ENCODE measurements at regions not wholly inside any gene's neighbourhood (a gene's known extent, or its start where the extent isn't known, plus 50 kb on each side); places are given as distances from the start of the nearest gene placed in this dataset.

DNA sequence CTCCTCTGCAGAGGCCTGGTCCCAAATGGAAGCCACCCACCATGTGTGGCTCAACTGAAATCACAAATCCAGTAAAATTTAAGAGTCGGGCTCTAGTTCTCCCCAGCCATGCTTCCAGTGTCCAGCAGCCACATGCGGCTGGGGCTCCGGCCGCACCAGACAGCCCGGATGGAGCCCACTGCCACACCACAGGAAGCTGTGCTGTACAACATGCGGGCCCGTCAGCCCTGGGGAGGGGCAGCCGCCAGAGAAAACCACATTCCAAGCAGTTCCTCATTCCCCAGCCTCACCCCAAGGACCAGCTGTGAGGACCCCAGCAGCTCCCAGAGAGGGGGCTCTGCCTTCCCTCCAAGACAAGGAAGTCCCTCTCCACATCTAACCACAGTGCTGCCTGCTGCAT is 135.0 kb downstream of the NCOR2 start:
- Histone ChIP-seq H3K4me3 (no peak overlapping the region), H3K27ac (peak overlapping the region; percentile 31 to 38), H3K4me1 (peaks cover 0 to 41% (median 20%) of the 10 kb centered on the region in 4 donors), H3K27me3 (no peaks in the 10 kb centered on the region), H3K9me3 (no peaks in the 10 kb centered on the region), H3K36me3 (peaks cover 4 to 70% (median 18%) of the 10 kb centered on the region in 3 donors)
- intact Hi-C loops (cut with DNase I; ENCODE audit: low total_unique reads): no loop called here
- TF ChIP-seq, protein P1, sequence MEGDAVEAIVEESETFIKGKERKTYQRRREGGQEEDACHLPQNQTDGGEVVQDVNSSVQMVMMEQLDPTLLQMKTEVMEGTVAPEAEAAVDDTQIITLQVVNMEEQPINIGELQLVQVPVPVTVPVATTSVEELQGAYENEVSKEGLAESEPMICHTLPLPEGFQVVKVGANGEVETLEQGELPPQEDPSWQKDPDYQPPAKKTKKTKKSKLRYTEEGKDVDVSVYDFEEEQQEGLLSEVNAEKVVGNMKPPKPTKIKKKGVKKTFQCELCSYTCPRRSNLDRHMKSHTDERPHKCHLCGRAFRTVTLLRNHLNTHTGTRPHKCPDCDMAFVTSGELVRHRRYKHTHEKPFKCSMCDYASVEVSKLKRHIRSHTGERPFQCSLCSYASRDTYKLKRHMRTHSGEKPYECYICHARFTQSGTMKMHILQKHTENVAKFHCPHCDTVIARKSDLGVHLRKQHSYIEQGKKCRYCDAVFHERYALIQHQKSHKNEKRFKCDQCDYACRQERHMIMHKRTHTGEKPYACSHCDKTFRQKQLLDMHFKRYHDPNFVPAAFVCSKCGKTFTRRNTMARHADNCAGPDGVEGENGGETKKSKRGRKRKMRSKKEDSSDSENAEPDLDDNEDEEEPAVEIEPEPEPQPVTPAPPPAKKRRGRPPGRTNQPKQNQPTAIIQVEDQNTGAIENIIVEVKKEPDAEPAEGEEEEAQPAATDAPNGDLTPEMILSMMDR (IDR thresholded peaks at IDR 0.05): no peak
- DNase-seq: no peak

DNA sequence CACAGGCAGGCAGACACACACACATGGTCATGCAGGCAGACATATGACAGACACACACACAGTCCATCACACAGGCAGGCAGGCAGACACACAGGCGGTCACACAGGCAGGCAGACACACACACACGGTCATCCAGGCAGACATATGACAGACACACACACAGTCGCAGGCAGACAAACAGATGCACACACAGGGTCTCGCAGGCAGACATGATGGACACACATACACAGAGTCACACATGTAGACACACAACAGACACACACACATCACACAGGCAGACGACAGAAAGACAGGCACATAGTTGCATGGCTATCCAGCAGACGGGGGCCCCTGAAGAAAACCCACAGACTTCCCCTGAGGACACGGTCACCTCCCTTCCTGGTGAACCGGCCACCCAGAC is 135.4 kb downstream of the NCOR2 start:
- H3K4me1 ChIP-seq: peaks cover 0 to 42% (median 20%) of the 10 kb centered on the region in 4 donors
- H3K9me3 ChIP-seq: no peaks in the 10 kb centered on the region
- no peak for DNase-seq
- H3K36me3 ChIP-seq: peaks cover 4 to 70% (median 18%) of the 10 kb centered on the region in 3 donors
- no peak overlapping the region for H3K4me3 ChIP-seq
- H3K27ac ChIP-seq: peak overlapping the region; percentile 31 to 38
- no peaks in the 10 kb centered on the region for H3K27me3 ChIP-seq
- intact Hi-C loops (cut with DNase I; ENCODE audit: low total_unique reads): no loop called here
- TF ChIP-seq, protein P1 (IDR thresholded peaks at IDR 0.05): no peak

DNA sequence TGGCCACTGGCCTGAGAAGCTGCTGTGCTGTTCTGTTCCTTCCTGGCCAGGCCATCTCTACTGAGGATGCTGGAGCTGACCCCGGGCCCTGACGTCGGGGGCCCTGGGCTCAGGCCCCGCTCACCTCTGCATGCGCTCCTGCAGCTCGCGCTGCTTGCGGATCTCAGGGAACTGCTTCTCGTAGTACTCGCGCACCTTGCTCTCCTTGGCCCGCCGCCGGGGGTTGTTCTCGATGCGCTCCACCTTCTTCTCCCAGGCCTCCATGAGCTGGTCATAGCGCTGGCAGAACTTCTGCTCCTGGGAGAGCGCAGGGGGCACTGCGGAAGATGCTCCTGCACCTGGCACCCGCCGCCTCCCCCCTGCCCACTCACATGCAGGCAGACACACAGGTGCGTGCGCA is 135.6 kb downstream of the RFLNA start:
- H3K4me3 ChIP-seq: no peak overlapping the region
- no peak overlapping the region for H3K27ac ChIP-seq
- peaks cover 0 to 41% (median 20%) of the 10 kb centered on the region in 4 donors for H3K4me1 ChIP-seq
- intact Hi-C loops (cut with DNase I; ENCODE audit: low total_unique reads): no loop called here
- TF ChIP-seq, protein P1 (IDR thresholded peaks at IDR 0.05): no peak
- peaks cover 14 to 70% (median 33%) of the 10 kb centered on the region in 3 donors for H3K36me3 ChIP-seq
- no peaks in the 10 kb centered on the region for H3K9me3 ChIP-seq
- no peak for DNase-seq
- no peaks in the 10 kb centered on the region for H3K27me3 ChIP-seq

DNA sequence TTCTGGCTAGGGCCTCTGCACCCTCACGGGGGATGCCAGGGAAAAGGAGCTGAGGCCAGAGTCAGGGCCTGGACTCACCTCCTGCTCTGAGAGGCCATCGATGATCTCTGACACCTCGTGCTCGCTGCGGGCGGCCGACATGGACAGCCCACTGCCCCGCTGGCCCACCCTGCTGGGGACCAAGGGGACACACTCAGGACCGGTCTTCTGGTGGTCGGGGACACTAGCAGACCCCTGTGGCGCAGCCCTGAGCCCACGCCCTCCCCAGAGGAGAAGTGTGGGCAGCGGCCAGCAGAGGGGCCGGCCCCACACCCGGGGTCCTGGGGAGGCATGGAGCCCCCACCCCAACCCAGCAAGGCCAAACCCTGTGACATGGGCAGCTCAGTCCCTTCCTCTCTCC is 134.6 kb downstream of the RFLNA start:
- peaks cover 15 to 70% (median 34%) of the 10 kb centered on the region in 3 donors for H3K36me3 ChIP-seq
- no peaks in the 10 kb centered on the region for H3K27me3 ChIP-seq
- no peaks in the 10 kb centered on the region for H3K9me3 ChIP-seq
- DNase-seq: no peak
- H3K4me3 ChIP-seq: no peak overlapping the region
- peaks cover 0 to 34% (median 20%) of the 10 kb centered on the region in 4 donors for H3K4me1 ChIP-seq
- intact Hi-C loops (cut with DNase I; ENCODE audit: low total_unique reads): no loop called here
- TF ChIP-seq, protein P1 (IDR thresholded peaks at IDR 0.05): no peak
- no peak overlapping the region for H3K27ac ChIP-seq

DNA sequence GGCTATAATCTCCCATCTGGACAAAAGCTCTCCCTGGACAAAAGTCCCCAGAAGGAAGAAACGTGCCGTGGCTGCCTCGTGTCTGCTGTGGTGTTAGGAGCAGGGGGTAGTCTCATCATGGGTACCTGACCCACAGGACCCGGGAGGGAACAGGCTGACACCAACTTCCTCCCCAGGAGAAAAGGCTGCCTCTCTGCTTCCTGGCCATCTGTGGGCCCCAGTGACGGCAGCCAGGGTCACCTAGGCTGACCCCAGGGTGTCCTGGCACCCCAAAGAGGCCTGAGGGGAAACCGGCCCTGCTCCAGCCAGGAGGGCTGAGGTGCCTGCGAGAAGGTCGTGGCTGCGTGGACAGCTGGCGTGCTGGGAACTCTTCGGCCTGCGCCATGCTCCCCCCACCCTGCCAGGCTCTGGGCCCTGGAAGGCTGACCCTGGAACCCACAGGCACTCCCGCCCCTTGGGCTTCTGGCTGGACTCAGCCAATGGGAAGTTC is 133.9 kb downstream of the RFLNA start:
- H3K27me3 ChIP-seq: no peaks in the 10 kb centered on the region
- no peaks in the 10 kb centered on the region for H3K9me3 ChIP-seq
- H3K4me3 ChIP-seq: no peak overlapping the region
- DNase-seq: no peak
- H3K27ac ChIP-seq: peak overlapping the region in 1 of 2 donors; percentile 19
- H3K4me1 ChIP-seq: peaks cover 0 to 36% (median 19%) of the 10 kb centered on the region in 4 donors
- H3K36me3 ChIP-seq: peaks cover 15 to 68% (median 34%) of the 10 kb centered on the region in 3 donors
- intact Hi-C loops (cut with DNase I; ENCODE audit: low total_unique reads): no loop called here
- TF ChIP-seq, protein P1 (IDR thresholded peaks at IDR 0.05): no peak

Data from tibial artery (tissue), 4 donors.